H9 (cell line): ENCODE measurements at regions not wholly inside any gene's neighbourhood (a gene's known extent, or its start where the extent isn't known, plus 50 kb on each side); places are given as distances from the start of the nearest gene placed in this dataset.

Source experiments
- DNase-seq: peaks from one replicate; pipeline ENCODE4 v3.0.0-alpha.2; 2017
- H2AFZ ChIP-seq: one replicate; pipeline ENCODE4 v1.6.1; 2013; ENCODE audit warnings: mild to moderate bottlenecking, low read length, control low read depth, moderate library complexity
- H2AK5ac ChIP-seq: 2 replicates; pipeline ENCODE4 v1.6.1; 2013; ENCODE audit warnings: low read length, control low read depth, mixed read lengths; ENCODE audit not compliant: insufficient read length
- H2BK120ac ChIP-seq: one replicate; pipeline ENCODE4 v1.6.1; 2013; ENCODE audit warnings: low read depth, mild to moderate bottlenecking, low read length, control low read depth, inconsistent platforms; ENCODE audit not compliant: poor library complexity, severe bottlenecking
- H2BK12ac ChIP-seq: 2 replicates; pipeline ENCODE4 v1.6.1; 2013; ENCODE audit warnings: low read length, control low read depth, mixed read lengths, low read depth; ENCODE audit not compliant: insufficient read length
- H2BK15ac ChIP-seq: 2 replicates; pipeline ENCODE4 v1.6.1; 2013; ENCODE audit warnings: low read depth, low read length, control low read depth
- H2BK20ac ChIP-seq: one replicate; pipeline ENCODE4 v1.6.1; 2013; ENCODE audit warnings: low read depth, mild to moderate bottlenecking, low read length, control low read depth, inconsistent platforms; ENCODE audit not compliant: poor library complexity, severe bottlenecking
- H2BK5ac ChIP-seq: 2 replicates; pipeline ENCODE4 v1.6.1; 2013; ENCODE audit warnings: low read length, control low read depth, mixed read lengths; ENCODE audit not compliant: insufficient read length
- H3K14ac ChIP-seq: 2 replicates; pipeline ENCODE4 v1.6.1; 2013; ENCODE audit warnings: low read length, control low read depth; ENCODE audit not compliant: insufficient read depth
- H3K18ac ChIP-seq: 2 replicates; pipeline ENCODE4 v1.6.1; 2013; ENCODE audit warnings: low read depth, mild to moderate bottlenecking, mixed read lengths, low read length, control low read depth; ENCODE audit not compliant: insufficient read length
- H3K23ac ChIP-seq: 2 replicates; pipeline ENCODE4 v1.6.1; 2013; ENCODE audit warnings: low read length, control low read depth, mixed read lengths, low read depth; ENCODE audit not compliant: insufficient read length
- H3K23me2 ChIP-seq: 2 replicates; pipeline ENCODE4 v1.6.1; 2013; ENCODE audit warnings: low read depth, mild to moderate bottlenecking, mixed read lengths, low read length, control low read depth; ENCODE audit not compliant: insufficient read length, poor library complexity, severe bottlenecking
- H3K27ac ChIP-seq: 2 replicates; pipeline ENCODE4 v1.5.1; 2013; ENCODE audit warnings: low read length, control low read depth, mixed read lengths, low read depth; ENCODE audit not compliant: insufficient read length
- H3K27me3 ChIP-seq: 2 replicates; pipeline ENCODE4 v1.6.1; 2013; ENCODE audit warnings: low read length, control low read depth, inconsistent platforms; ENCODE audit not compliant: insufficient read depth
- H3K4ac ChIP-seq: 2 replicates; pipeline ENCODE4 v1.6.1; 2013; ENCODE audit warnings: low read depth, mild to moderate bottlenecking, control low read depth, inconsistent platforms, low read length, moderate library complexity
- H3K4me1 ChIP-seq: 2 replicates; pipeline ENCODE4 v1.6.1; 2013; ENCODE audit warnings: low read length, control low read depth, inconsistent platforms; ENCODE audit not compliant: insufficient read depth
- H3K4me2 ChIP-seq: 2 replicates; pipeline ENCODE4 v1.6.1; 2013; ENCODE audit warnings: low read length, control low read depth, mixed read lengths; ENCODE audit not compliant: insufficient read length, insufficient read depth
- H3K56ac ChIP-seq: 2 replicates; pipeline ENCODE4 v1.6.1; 2013; ENCODE audit warnings: low read depth, mild to moderate bottlenecking, mixed read lengths, low read length, control low read depth; ENCODE audit not compliant: insufficient read length
- H3K79me1 ChIP-seq: 2 replicates; pipeline ENCODE4 v1.6.1; 2013; ENCODE audit warnings: low read depth, mild to moderate bottlenecking, moderate library complexity, low read length, control low read depth, inconsistent platforms; ENCODE audit not compliant: insufficient read depth, poor library complexity, severe bottlenecking
- H3K79me2 ChIP-seq: 2 replicates; pipeline ENCODE4 v1.6.1; 2013; ENCODE audit warnings: low read length, control low read depth, inconsistent platforms; ENCODE audit not compliant: insufficient read depth
- H3K9ac ChIP-seq: 2 replicates; pipeline ENCODE4 v1.6.1; 2013; ENCODE audit warnings: low read length, control low read depth, mixed read lengths; ENCODE audit not compliant: insufficient read length; ENCODE audit errors: extremely low read depth
- H3K9me3 ChIP-seq: one replicate; pipeline ENCODE4 v1.6.1; 2013; ENCODE audit warnings: low read depth, low read length, inconsistent platforms; ENCODE audit not compliant: control insufficient read depth
- H3T11ph ChIP-seq: one replicate; pipeline ENCODE4 v1.6.1; 2013; ENCODE audit warnings: mild to moderate bottlenecking, low read length, control low read depth, inconsistent platforms
- H4K20me1 ChIP-seq: one replicate; pipeline ENCODE4 v1.6.1; 2013; ENCODE audit not compliant: control insufficient read depth, insufficient read length, insufficient read depth
- H4K5ac ChIP-seq: 2 replicates; pipeline ENCODE4 v1.6.1; 2013; ENCODE audit warnings: low read depth, mild to moderate bottlenecking, mixed read lengths, low read length, control low read depth; ENCODE audit not compliant: insufficient read length
- H4K8ac ChIP-seq: replicated peaks from 2 replicates; pipeline ENCODE4 v1.6.1; 2013; ENCODE audit warnings: low read length, control low read depth, mixed read lengths, low read depth; ENCODE audit not compliant: insufficient read length
- H4K91ac ChIP-seq: 2 replicates; pipeline ENCODE4 v1.6.1; 2013; ENCODE audit warnings: low read depth, mild to moderate bottlenecking, moderate library complexity, mixed read lengths, low read length, control low read depth; ENCODE audit not compliant: insufficient read length
- H3K27ac Mint-ChIP-seq, 3 experiments: 2 replicates in 2 of 3; 3 replicates in 1 of 3; pipeline ENCODE4 v1.8.0; 2020 to 2021; ENCODE audit warnings: mixed read lengths in 3 of 3, mild to moderate bottlenecking in 1 of 3, moderate library complexity in 1 of 3
- H3K27me3 Mint-ChIP-seq: 2 replicates; pipeline ENCODE4 v1.8.0; 2021; ENCODE audit warnings: low read depth, mild to moderate bottlenecking, moderate library complexity, mixed read lengths
- H3K36me3 Mint-ChIP-seq, 3 experiments: 2 replicates in 2 of 3; 3 replicates in 1 of 3; pipeline ENCODE4 v1.8.0; 2020 to 2021; ENCODE audit warnings: low read depth in 3 of 3, mixed read lengths in 3 of 3; ENCODE audit not compliant: insufficient read depth in 1 of 3
- H3K4me1 Mint-ChIP-seq, 2 experiments: 2 replicates each; pipeline ENCODE4 v1.8.0; 2020; ENCODE audit warnings: mixed read lengths in 2 of 2
- H3K4me3 Mint-ChIP-seq, 2 experiments: 2 replicates in 1 of 2; 3 replicates in 1 of 2; pipeline ENCODE4 v1.8.0; 2020 to 2021; ENCODE audit warnings: mild to moderate bottlenecking in 2 of 2, mixed read lengths in 2 of 2, moderate library complexity in 1 of 2
- H3K9me3 Mint-ChIP-seq, 2 experiments: 2 replicates in 1 of 2; 3 replicates in 1 of 2; pipeline ENCODE4 v1.8.0; 2020; ENCODE audit warnings: mild to moderate bottlenecking in 2 of 2, mixed read lengths in 2 of 2, moderate library complexity in 1 of 2
- CTCF ChIP-seq: fragments of 200-600 bp; sonication (generic); conservative IDR thresholded peaks from 3 replicates; pipeline ENCODE4 v1.8.0; 2021; ENCODE audit warnings: antibody characterized with exemption, mild to moderate bottlenecking
- WGBS: extraction: QIAGEN DNeasy Blood & Tissue Kit; methylation state at CpG from one replicate; pipeline ENCODE4 v1.1.7; 2013; ENCODE audit warnings: missing lambda C conversion rate, low lambda C conversion rate, mixed read lengths; ENCODE audit not compliant: insufficient read length; ENCODE audit errors: extremely low coverage; 5-methylcytosine and 5-hydroxymethylcytosine counted together

GRCh38 chr20:39574061-39574460, 611.9 kb downstream of the DHX35 start:
- H3K27ac Mint-ChIP-seq, result no peak overlapping the region
- no peak overlapping the region for H3K14ac ChIP-seq
- H3K4me2 ChIP-seq, result no peak overlapping the region
- no peak overlapping the region for H2AK5ac ChIP-seq
- no peaks in the 10 kb centered on the region for H3K27me3 ChIP-seq
- no peaks in the 10 kb centered on the region for H3K79me2 ChIP-seq
- H4K5ac ChIP-seq, result no peak overlapping the region
- no peaks in the 10 kb centered on the region; a peak in 1 of 7 replicates for H3K36me3 Mint-ChIP-seq
- no peaks in the 10 kb centered on the region for H3K4me1 ChIP-seq
- H3K56ac ChIP-seq, result no peak overlapping the region
- DNase-seq, result no peak
- H3K23ac ChIP-seq, result no peak overlapping the region
- H3K4ac ChIP-seq, result no peak overlapping the region
- no peak overlapping the region for H3K4me3 Mint-ChIP-seq
- no peak overlapping the region for H2BK15ac ChIP-seq
- no peak overlapping the region for H2BK20ac ChIP-seq
- no peak overlapping the region for H3K27ac ChIP-seq
- WGBS, result no CpG with 5 or more reads among the region's 2 CpGs
- H3K79me1 ChIP-seq, result no peaks in the 10 kb centered on the region
- no peak for TF ChIP-seq CTCF
- H3K4me1 Mint-ChIP-seq, result no peaks in the 10 kb centered on the region
- H4K20me1 ChIP-seq, result no peaks in the 10 kb centered on the region
- no peaks in the 10 kb centered on the region for H3K23me2 ChIP-seq
- no peak overlapping the region for H2BK120ac ChIP-seq
- no peak overlapping the region for H4K8ac ChIP-seq
- H3K9ac ChIP-seq, result no peak overlapping the region
- H4K91ac ChIP-seq, result no peak overlapping the region
- no peak overlapping the region for H2BK5ac ChIP-seq
- no peaks in the 10 kb centered on the region; the same call in 1 of the 2 replicates for H3K27me3 Mint-ChIP-seq
- no peak overlapping the region for H2AFZ ChIP-seq
- H3K9me3 ChIP-seq, result no peaks in the 10 kb centered on the region
- no peak overlapping the region for H3K18ac ChIP-seq
- peaks cover 0 to 6% of the 10 kb centered on the region in 2 experiments; a peak in 2 of 5 replicates for H3K9me3 Mint-ChIP-seq
- no peak overlapping the region for H3T11ph ChIP-seq
- no peak overlapping the region for H2BK12ac ChIP-seq
